Activated B cell treated with CpG ODN at 0.5 μM for 24 hours (primary cell): ENCODE measurements at regions not wholly inside any gene's neighbourhood (a gene's known extent, or its start where the extent isn't known, plus 50 kb on each side); places are given as distances from the start of the nearest gene placed in this dataset.

Experiments
- ATAC-seq: fragments of 200-7000 bp; cut with Tn5 transposase; one replicate; pipeline ENCODE4 v1.10.0; 2021; ENCODE audit warnings: low read depth, mild to moderate bottlenecking, moderate library complexity
- CTCF ChIA-PET: fragments of 350-600 bp; sonication (Branson Sonifier 250); formaldehyde crosslinking; loops from one replicate; lab custom pipeline; 2021; ENCODE audit warnings: antibody characterized with exemption; lab: Charles Lee
- POLR2A ChIA-PET: fragments of 350-600 bp; sonication (Branson Sonifier 250); formaldehyde crosslinking; loops from one replicate; lab custom pipeline; 2021; ENCODE audit warnings: antibody characterized with exemption; lab: Charles Lee
- DNase-seq: peaks from one replicate; pipeline ENCODE4 v3.0.0; 2022
- H3K27ac Mint-ChIP-seq: one replicate; pipeline ENCODE4 v1.8.0; 2020; ENCODE audit warnings: mixed read lengths
- H3K27me3 Mint-ChIP-seq: one replicate; pipeline ENCODE4 v1.8.0; 2021; ENCODE audit warnings: mixed read lengths
- H3K36me3 Mint-ChIP-seq: one replicate; pipeline ENCODE4 v1.8.0; 2021; ENCODE audit warnings: low read depth, mixed read lengths
- H3K4me1 Mint-ChIP-seq: one replicate; pipeline ENCODE4 v1.8.0; 2021; ENCODE audit warnings: mixed read lengths
- H3K4me3 Mint-ChIP-seq: one replicate; pipeline ENCODE4 v1.8.0; 2020; ENCODE audit warnings: mild to moderate bottlenecking, mixed read lengths
- H3K9me3 Mint-ChIP-seq: one replicate; pipeline ENCODE4 v1.8.0; 2020; ENCODE audit warnings: mixed read lengths
- CTCF ChIP-seq: fragments of 200-600 bp; IDR thresholded peaks from one replicate; pipeline ENCODE4 v1.8.0; 2022; ENCODE audit warnings: antibody characterized with exemption, mild to moderate bottlenecking
- intact Hi-C: fragments of 100-400 bp; cut with micrococcal nuclease; formaldehyde crosslinking; loops from one replicate; pipeline ENCODE4 v1.15.1; 2024

DNA sequence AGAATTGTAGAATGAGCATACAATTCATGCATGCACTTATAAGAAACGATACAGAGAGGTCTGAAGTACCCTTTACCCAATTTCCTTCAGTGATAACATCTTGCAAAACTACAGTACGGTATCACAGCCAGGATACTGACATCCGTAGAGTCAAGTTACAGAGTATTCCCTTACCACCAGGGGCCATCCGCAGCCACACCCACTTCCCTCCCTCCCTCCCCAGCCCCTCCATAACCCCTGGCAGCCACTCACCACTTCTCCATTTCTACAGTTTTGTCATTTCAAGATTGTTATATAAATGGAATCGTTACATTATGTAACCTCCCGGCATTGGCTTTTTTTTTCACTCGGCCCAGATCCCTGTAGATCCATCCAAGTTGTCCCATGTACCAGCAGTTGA lies 113.6 kb upstream of the RET start:
- H3K9me3 Mint-ChIP-seq, result no peaks in the 10 kb centered on the region
- H3K27me3 Mint-ChIP-seq, result peaks cover 5% of the 10 kb centered on the region
- DNase-seq (no peak), ATAC-seq (no peak)
- no peak overlapping the region for H3K4me3 Mint-ChIP-seq
- intact Hi-C loops, result no loop called here
- ChIA-PET POLR2A (no interaction called here), CTCF (no interaction called here)
- no peaks in the 10 kb centered on the region for H3K4me1 Mint-ChIP-seq
- no peak for TF ChIP-seq CTCF
- no peaks in the 10 kb centered on the region for H3K36me3 Mint-ChIP-seq
- H3K27ac Mint-ChIP-seq, result no peak overlapping the region

- intact Hi-C loops, result no loop called here
- H3K27ac Mint-ChIP-seq, result no peak overlapping the region
These were observed 107.7 kb upstream of the RET start for GRCh38 chr10:42969147-42969546.

GRCh38 chr10:42969909-42970308 lies 107.0 kb upstream of the RET start:
- H3K9me3 Mint-ChIP-seq, result no peaks in the 10 kb centered on the region
- peak; percentile 7 for DNase-seq
- no peaks in the 10 kb centered on the region for H3K4me1 Mint-ChIP-seq
- peaks cover 5% of the 10 kb centered on the region for H3K27me3 Mint-ChIP-seq
- no peak overlapping the region for H3K4me3 Mint-ChIP-seq
- no peak overlapping the region for H3K27ac Mint-ChIP-seq
- no peak for ATAC-seq
- H3K36me3 Mint-ChIP-seq, result no peaks in the 10 kb centered on the region
- ChIA-PET POLR2A (no interaction called here), CTCF (no interaction called here)
- intact Hi-C loops, result no loop called here
- no peak for TF ChIP-seq CTCF

More at GRCh38 chr10:42969147-42969546, 107.7 kb upstream of the RET start:
- Mint-ChIP-seq H3K36me3 (no peaks in the 10 kb centered on the region), H3K4me1 (no peaks in the 10 kb centered on the region), H3K4me3 (no peak overlapping the region), H3K9me3 (no peaks in the 10 kb centered on the region), H3K27me3 (peaks cover 5% of the 10 kb centered on the region)
- ATAC-seq, result no peak
- POLR2A ChIA-PET, result no interaction called here
- TF ChIP-seq CTCF, result no peak
- CTCF ChIA-PET, result no interaction called here
- DNase-seq, result no peak

DNA sequence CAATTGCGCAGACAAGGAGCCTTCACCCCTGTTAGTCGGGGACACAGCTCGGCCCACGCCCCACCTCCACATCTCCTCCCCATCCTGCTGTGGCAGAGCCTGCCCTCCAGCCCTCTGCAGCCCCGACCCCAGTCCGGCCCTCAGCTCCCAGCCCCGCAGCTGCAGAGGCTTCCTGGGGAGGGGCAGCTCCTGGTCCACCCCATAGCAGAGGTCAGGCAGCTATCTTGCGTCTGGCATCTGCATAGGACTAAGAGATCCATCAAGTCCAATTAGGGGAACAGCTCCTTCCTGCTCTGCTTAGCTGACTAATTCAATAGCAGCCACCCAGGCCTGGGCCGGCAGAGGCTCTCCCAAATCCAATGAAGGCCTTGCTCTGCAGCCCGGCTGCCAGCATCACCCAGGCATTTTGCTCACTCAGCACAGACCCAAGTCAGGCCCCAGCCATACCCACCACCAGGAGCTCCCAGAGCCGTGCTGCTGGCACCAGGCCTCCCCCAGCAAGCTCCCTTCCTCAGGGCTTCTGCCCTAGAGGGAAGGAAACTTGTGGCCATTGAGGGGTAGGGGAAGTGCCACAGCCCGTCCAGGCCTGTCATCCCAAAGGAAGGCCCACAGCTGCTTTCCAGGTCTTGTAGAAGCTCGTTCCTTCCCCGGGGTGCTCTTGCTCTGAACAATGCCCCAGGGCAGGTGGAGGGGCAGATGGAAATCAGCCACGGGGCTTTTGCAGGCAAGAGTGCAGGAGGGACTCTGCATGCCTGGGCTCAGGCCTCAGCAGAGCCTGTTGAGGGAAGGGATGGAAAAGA lies 106.2 kb upstream of the RET start:
- no peaks in the 10 kb centered on the region for H3K36me3 Mint-ChIP-seq
- no peak for TF ChIP-seq CTCF
- H3K27ac Mint-ChIP-seq, result no peak overlapping the region
- ChIA-PET CTCF (no interaction called here), POLR2A (no interaction called here)
- peak; percentile 11 for DNase-seq
- H3K4me3 Mint-ChIP-seq, result no peak overlapping the region
- no peaks in the 10 kb centered on the region for H3K4me1 Mint-ChIP-seq
- H3K9me3 Mint-ChIP-seq, result no peaks in the 10 kb centered on the region
- intact Hi-C loops, result no loop called here
- no peak for ATAC-seq
- H3K27me3 Mint-ChIP-seq, result peaks cover 5% of the 10 kb centered on the region

GRCh38 chr10:42971251-42971599 lies 105.6 kb upstream of the RET start:
- POLR2A ChIA-PET, result no interaction called here
- no peak for TF ChIP-seq CTCF
- CTCF ChIA-PET, result no interaction called here
- intact Hi-C loops, result no loop called here
- Mint-ChIP-seq H3K4me3 (no peak overlapping the region), H3K4me1 (no peaks in the 10 kb centered on the region), H3K27ac (no peak overlapping the region), H3K27me3 (peaks cover 5% of the 10 kb centered on the region), H3K9me3 (no peaks in the 10 kb centered on the region), H3K36me3 (no peaks in the 10 kb centered on the region)
- ATAC-seq (no peak), DNase-seq (peak; percentile 11)
